Activated CD4-positive, alpha-beta memory T cell treated with anti-CD3 and anti-CD28 coated beads for 36 hours (primary cell): ENCODE measurements at regions not wholly inside any gene's neighbourhood (a gene's known extent, or its start where the extent isn't known, plus 50 kb on each side); places are given as distances from the start of the nearest gene placed in this dataset.
A peak's percentile ranks its signal among the peaks of the same experiment; 100 is the strongest.

ENCODE experiments used
- CTCF ChIA-PET: fragments of 350-600 bp; sonication (Branson Sonifier 250); formaldehyde crosslinking; loops from one replicate; lab custom pipeline; 2021; ENCODE audit warnings: antibody characterized with exemption, inconsistent platforms; lab: Charles Lee
- POLR2A ChIA-PET: fragments of 350-600 bp; sonication (Branson Sonifier 250); formaldehyde crosslinking; loops from one replicate; lab custom pipeline; 2021; ENCODE audit warnings: antibody characterized with exemption; lab: Charles Lee
- DNase-seq: peaks from one replicate; pipeline ENCODE4 v3.0.0-alpha.2; 2020
- H3K27ac Mint-ChIP-seq: one replicate; pipeline ENCODE4 v1.8.0; 2021; ENCODE audit warnings: mixed read lengths
- H3K27me3 Mint-ChIP-seq: one replicate; pipeline ENCODE4 v1.8.0; 2021; ENCODE audit warnings: mixed read lengths
- H3K36me3 Mint-ChIP-seq: one replicate; pipeline ENCODE4 v1.8.0; 2021; ENCODE audit warnings: mixed read lengths
- H3K4me1 Mint-ChIP-seq: one replicate; pipeline ENCODE4 v1.8.0; 2021; ENCODE audit warnings: low read depth, mixed read lengths
- H3K4me3 Mint-ChIP-seq: one replicate; pipeline ENCODE4 v1.8.0; 2021; ENCODE audit warnings: mild to moderate bottlenecking, mixed read lengths
- H3K9me3 Mint-ChIP-seq: one replicate; pipeline ENCODE4 v1.8.0; 2021; ENCODE audit warnings: mixed read lengths
- intact Hi-C: fragments of 100-400 bp; cut with micrococcal nuclease; formaldehyde crosslinking; loops from one replicate; pipeline ENCODE4 v1.15.1; 2023

- intact Hi-C loops, result no loop called here
- H3K9me3 Mint-ChIP-seq, result no peaks in the 10 kb centered on the region
- H3K4me1 Mint-ChIP-seq, result no peaks in the 10 kb centered on the region
- CTCF ChIA-PET, result no interaction called here
- no peak for DNase-seq
- POLR2A ChIA-PET, result no interaction called here
- H3K4me3 Mint-ChIP-seq, result no peak overlapping the region
- no peaks in the 10 kb centered on the region for H3K27me3 Mint-ChIP-seq
- no peak overlapping the region for H3K27ac Mint-ChIP-seq
- H3K36me3 Mint-ChIP-seq, result no peaks in the 10 kb centered on the region
Observed at GRCh38 chr1:195236991-195237889, 1371.0 kb downstream of the KCNT2 start.

- Mint-ChIP-seq H3K4me3 (no peak overlapping the region), H3K9me3 (peaks cover 2% of the 10 kb centered on the region), H3K36me3 (no peaks in the 10 kb centered on the region), H3K27me3 (peaks cover 2% of the 10 kb centered on the region), H3K27ac (no peak overlapping the region), H3K4me1 (no peaks in the 10 kb centered on the region)
- intact Hi-C loops, result no loop called here
- ChIA-PET POLR2A (no interaction called here), CTCF (no interaction called here)
- no peak for DNase-seq
Observed at GRCh38 chr1:195218428-195219212, 1389.6 kb downstream of the KCNT2 start.

GRCh38 chr1:195202241-195202640 lies 1406.0 kb downstream of the KCNT2 start:
- H3K9me3 Mint-ChIP-seq, result no peaks in the 10 kb centered on the region
- no peaks in the 10 kb centered on the region for H3K36me3 Mint-ChIP-seq
- H3K27me3 Mint-ChIP-seq, result peaks cover 15% of the 10 kb centered on the region
- intact Hi-C loops, result no loop called here
- ChIA-PET POLR2A (no interaction called here), CTCF (no interaction called here)
- no peak for DNase-seq
- H3K4me1 Mint-ChIP-seq, result peaks cover 7% of the 10 kb centered on the region
- H3K4me3 Mint-ChIP-seq, result no peak overlapping the region
- no peak overlapping the region for H3K27ac Mint-ChIP-seq

- H3K27me3 Mint-ChIP-seq, result peaks cover 15% of the 10 kb centered on the region
- intact Hi-C loops, result no loop called here
- H3K27ac Mint-ChIP-seq, result no peak overlapping the region
- DNase-seq, result no peak
- H3K36me3 Mint-ChIP-seq, result no peaks in the 10 kb centered on the region
- POLR2A ChIA-PET, result no interaction called here
- no peaks in the 10 kb centered on the region for H3K9me3 Mint-ChIP-seq
- H3K4me3 Mint-ChIP-seq, result no peak overlapping the region
- peaks cover 16% of the 10 kb centered on the region for H3K4me1 Mint-ChIP-seq
- CTCF ChIA-PET, result no interaction called here
Observed at GRCh38 chr1:195200772-195201171, 1407.5 kb downstream of the KCNT2 start.

- Mint-ChIP-seq H3K9me3 (no peaks in the 10 kb centered on the region), H3K27me3 (peaks cover 24% of the 10 kb centered on the region), H3K4me3 (no peak overlapping the region), H3K27ac (no peak overlapping the region), H3K36me3 (no peaks in the 10 kb centered on the region), H3K4me1 (peaks cover 26% of the 10 kb centered on the region)
- ChIA-PET POLR2A (no interaction called here), CTCF (no interaction called here)
- intact Hi-C loops, result loop anchor here (5.0 kb wide), 2 partner anchors 910 to 1660 kb away; no protein-coding TSS in a partner anchor
- no peak for DNase-seq
Observed at GRCh38 chr1:195197116-195197515, 1411.1 kb downstream of the KCNT2 start.

GRCh38 chr1:195195423-195196057 lies 1412.7 kb downstream of the KCNT2 start:
- no peaks in the 10 kb centered on the region for H3K36me3 Mint-ChIP-seq
- peaks cover 33% of the 10 kb centered on the region for H3K27me3 Mint-ChIP-seq
- peak overlapping the region; percentile 31 for H3K4me3 Mint-ChIP-seq
- H3K9me3 Mint-ChIP-seq, result no peaks in the 10 kb centered on the region
- intact Hi-C loops, result loop anchor here (1.0 to 5.0 kb wide), 3 partner anchors 857 to 1658 kb away; no protein-coding TSS in a partner anchor
- peak; percentile 31 for DNase-seq
- POLR2A ChIA-PET, result no interaction called here
- peaks cover 28% of the 10 kb centered on the region for H3K4me1 Mint-ChIP-seq
- CTCF ChIA-PET, result no interaction called here
- peak overlapping the region; percentile 20 for H3K27ac Mint-ChIP-seq

GRCh38 chr1:195193134-195193533 lies 1415.1 kb downstream of the KCNT2 start:
- Mint-ChIP-seq H3K9me3 (no peaks in the 10 kb centered on the region), H3K36me3 (no peaks in the 10 kb centered on the region), H3K4me3 (no peak overlapping the region), H3K27me3 (peaks cover 36% of the 10 kb centered on the region), H3K27ac (no peak overlapping the region), H3K4me1 (peaks cover 27% of the 10 kb centered on the region)
- ChIA-PET POLR2A (no interaction called here), CTCF (no interaction called here)
- intact Hi-C loops, result no loop called here
- DNase-seq, result no peak

GRCh38 chr1:195188821-195189220 lies 1419.4 kb downstream of the KCNT2 start:
- Mint-ChIP-seq H3K4me3 (no peak overlapping the region), H3K9me3 (no peaks in the 10 kb centered on the region), H3K27ac (no peak overlapping the region), H3K4me1 (peaks cover 4% of the 10 kb centered on the region), H3K36me3 (no peaks in the 10 kb centered on the region), H3K27me3 (peaks cover 32% of the 10 kb centered on the region)
- intact Hi-C loops, result no loop called here
- no peak for DNase-seq
- CTCF ChIA-PET, result no interaction called here
- POLR2A ChIA-PET, result no interaction called here

GRCh38 chr1:195186544-195186943 lies 1421.7 kb downstream of the KCNT2 start:
- H3K27me3 Mint-ChIP-seq, result peaks cover 30% of the 10 kb centered on the region
- H3K36me3 Mint-ChIP-seq, result no peaks in the 10 kb centered on the region
- ChIA-PET CTCF (no interaction called here), POLR2A (no interaction called here)
- no peak for DNase-seq
- intact Hi-C loops, result no loop called here
- H3K9me3 Mint-ChIP-seq, result no peaks in the 10 kb centered on the region
- H3K4me1 Mint-ChIP-seq, result no peaks in the 10 kb centered on the region
- H3K27ac Mint-ChIP-seq, result no peak overlapping the region
- H3K4me3 Mint-ChIP-seq, result no peak overlapping the region

GRCh38 chr1:195185736-195186135 lies 1422.5 kb downstream of the KCNT2 start:
- no peaks in the 10 kb centered on the region for H3K36me3 Mint-ChIP-seq
- no peak overlapping the region for H3K27ac Mint-ChIP-seq
- CTCF ChIA-PET, result no interaction called here
- no peak overlapping the region for H3K4me3 Mint-ChIP-seq
- no peaks in the 10 kb centered on the region for H3K9me3 Mint-ChIP-seq
- DNase-seq, result no peak
- intact Hi-C loops, result no loop called here
- no peaks in the 10 kb centered on the region for H3K4me1 Mint-ChIP-seq
- peaks cover 23% of the 10 kb centered on the region for H3K27me3 Mint-ChIP-seq
- POLR2A ChIA-PET, result no interaction called here

- H3K4me3 Mint-ChIP-seq, result no peak overlapping the region
- POLR2A ChIA-PET, result no interaction called here
- intact Hi-C loops, result no loop called here
- no peak for DNase-seq
- H3K27me3 Mint-ChIP-seq, result peaks cover 19% of the 10 kb centered on the region
- H3K36me3 Mint-ChIP-seq, result no peaks in the 10 kb centered on the region
- CTCF ChIA-PET, result no interaction called here
- no peaks in the 10 kb centered on the region for H3K9me3 Mint-ChIP-seq
- H3K27ac Mint-ChIP-seq, result no peak overlapping the region
- H3K4me1 Mint-ChIP-seq, result no peaks in the 10 kb centered on the region
Observed at GRCh38 chr1:195185321-195185720, 1422.9 kb downstream of the KCNT2 start.

- no peaks in the 10 kb centered on the region for H3K27me3 Mint-ChIP-seq
- intact Hi-C loops, result no loop called here
- no peak overlapping the region for H3K4me3 Mint-ChIP-seq
- H3K4me1 Mint-ChIP-seq, result no peaks in the 10 kb centered on the region
- no peak for DNase-seq
- ChIA-PET CTCF (no interaction called here), POLR2A (no interaction called here)
- H3K27ac Mint-ChIP-seq, result no peak overlapping the region
- H3K36me3 Mint-ChIP-seq, result no peaks in the 10 kb centered on the region
- no peaks in the 10 kb centered on the region for H3K9me3 Mint-ChIP-seq
Observed at GRCh38 chr1:195173753-195174152, 1434.5 kb downstream of the KCNT2 start.
